HEK293T (cell line): ENCODE measurements at regions not wholly inside any gene's neighbourhood (a gene's known extent, or its start where the extent isn't known, plus 50 kb on each side); places are given as distances from the start of the nearest gene placed in this dataset.

ENCODE experiments used
- BHLHE40 ChIP-seq: fragments of 450-650 bp; IDR thresholded peaks from 2 replicates; pipeline ENCODE4 v1.6.1; 2016; ENCODE audit warnings: mild to moderate bottlenecking, moderate library complexity, borderline replicate concordance
- LEF1 ChIP-seq: fragments of 450-650 bp; IDR thresholded peaks from 2 replicates; pipeline ENCODE4 v1.6.1; 2017; ENCODE audit warnings: mild to moderate bottlenecking, borderline replicate concordance
- SP1 ChIP-seq: fragments of 450-650 bp; IDR thresholded peaks from 2 replicates; pipeline ENCODE4 v1.6.1; 2017
- SUZ12 ChIP-seq: fragments of 450-650 bp; IDR thresholded peaks from 2 replicates; pipeline ENCODE4 v1.6.1; 2016; ENCODE audit warnings: mild to moderate bottlenecking

DNA sequence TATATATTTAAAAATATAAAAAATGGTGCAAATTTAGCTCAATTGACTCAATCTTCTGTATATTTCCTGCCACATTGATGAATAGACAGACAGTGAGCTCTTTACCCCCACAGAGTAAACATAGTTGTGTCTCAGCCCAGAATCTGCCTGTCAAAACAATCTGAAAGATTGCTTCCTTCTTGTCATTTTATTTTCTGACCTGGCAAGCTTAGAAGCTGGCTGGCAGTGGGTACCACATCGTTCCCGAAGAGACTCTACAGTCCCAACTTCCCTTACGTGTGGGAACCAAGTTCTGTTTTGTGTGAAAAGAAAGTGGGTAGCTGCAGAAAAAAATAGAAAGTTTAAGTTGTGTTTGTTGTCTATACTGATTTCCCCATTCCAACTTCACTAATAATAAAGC is 629.3 kb upstream of the NEGR1 start:
- TF ChIP-seq BHLHE40 (no peak), SP1 (no peak), SUZ12 (no peak), LEF1 (no peak)
